Heart right ventricle (tissue), 16 donors: ENCODE measurements at regions not wholly inside any gene's neighbourhood (a gene's known extent, or its start where the extent isn't known, plus 50 kb on each side); places are given as distances from the start of the nearest gene placed in this dataset.

Source experiments
- ATAC-seq, 8 donors: fragments of 200-7000 bp; cut with Tn5 transposase; one replicate each; pipeline ENCODE4 v1.9.1; 2020; ENCODE audit warnings: mild to moderate bottlenecking in 8 of 8, moderate library complexity in 8 of 8, moderate number of reproducible peaks in 1 of 8
- DNase-seq, 2 donors: peaks; one replicate each; pipeline ENCODE4 v3.0.0-alpha.2; 2020
- H3K27ac ChIP-seq, 10 donors: fragments of 200-600 bp; sonication (generic) in 2 of 10; one replicate each; pipeline versions ENCODE4 v1.5.0 to v1.8.0; 2020 to 2022; ENCODE audit warnings: mild to moderate bottlenecking in 3 of 10
- H3K27me3 ChIP-seq, 7 donors: fragments of 200-600 bp; one replicate each; pipeline ENCODE4 v1.8.0; 2021 to 2022; ENCODE audit warnings: mild to moderate bottlenecking in 2 of 7
- H3K36me3 ChIP-seq, 9 donors: fragments of 200-600 bp; sonication (generic) in 1 of 9; one replicate each; pipeline versions ENCODE4 v1.5.0 to v1.8.0; 2020 to 2022; ENCODE audit warnings: mild to moderate bottlenecking in 2 of 9
- H3K4me1 ChIP-seq, 9 donors: fragments of 200-600 bp; sonication (generic) in 1 of 9; one replicate each; pipeline versions ENCODE4 v1.5.0 to v1.8.0; 2020 to 2022; ENCODE audit warnings: mild to moderate bottlenecking in 4 of 9
- H3K4me3 ChIP-seq, 10 donors: fragments of 200-600 bp; sonication (generic) in 2 of 10; one replicate each; pipeline versions ENCODE4 v1.5.0 to v1.8.0; 2020 to 2022; ENCODE audit warnings: mild to moderate bottlenecking in 7 of 10, moderate library complexity in 2 of 10
- H3K9me3 ChIP-seq, 11 donors: fragments of 200-600 bp in 10 of 11; sonication (generic) in 2 of 11; one replicate each; pipeline versions ENCODE4 v1.5.0 to v1.8.0; 2013 to 2022; ENCODE audit warnings: mild to moderate bottlenecking in 2 of 11, control low read depth in 1 of 11, moderate library complexity in 1 of 11
- WGBS, 2 donors: extraction: QIAGEN DNeasy Blood & Tissue Kit; methylation state at CpG; one replicate each; pipeline ENCODE4 v1.1.7; 2013; ENCODE audit warnings: inconsistent platforms in 1 of 2; 5-methylcytosine and 5-hydroxymethylcytosine counted together
- intact Hi-C, 10 donors: fragments of 100-400 bp; cut with DNase I; formaldehyde crosslinking; loops; one replicate each; pipeline versions ENCODE4 v1.11.1 to v1.14.2; 2022
- TF ChIP-seq, protein P1 (sequence below), 9 donors: fragments of 200-600 bp; sonication (generic) in 2 of 9; IDR thresholded peaks; one replicate each; pipeline versions ENCODE4 v1.5.0 to v1.8.0; 2021 to 2022; ENCODE audit warnings: antibody characterized with exemption in 9 of 9, mild to moderate bottlenecking in 5 of 9, moderate library complexity in 1 of 9
- donor health status: Arrhythmogenic right ventricular cardiomyopathy.
- donor health status: ischemic (EF 13 %, LVEDD 7.1; RV severe dilation, severe dysfunction).
- donor health status: healthy with polysubstance abuse.
- donor health status: DM: no; HTN: yes; CAD: no.
- donor health status: DM: no; HTN: no; CAD: no.
- donor health status: ischemic (EF 25% LVEDD 6.9; RV normal size, moderate dysfunction).
- donor health status: ischemic (EF 25% LVEDD 5.7; RV mildly dilated, moderate dysfunction).
- donor health status: healthy.
- donor health status: DM: yes; HTN: yes; CAD: no.
- donor health status: Ischemic cardiomyopathy.
- donor health status: ischemic (EF 35%, LVEDD 5.7; RV mildly dilated, moderate dysfunction).
- donor health status: nonischemic (EF 11% LVEDD 7.7; RV severe dilation, severe dysfunction).
- donor health status: DM: yes; HTN: yes; CAD: no.
- donor health status: PGD.
- donor health status: ischemic (EF 29% LVEDD 5.4; RV normal size, mild dysfunction).
- donor health status: nonischemic (EF 23%, LVEDD 6.1; RV moderate dilation, normal function).

DNA sequence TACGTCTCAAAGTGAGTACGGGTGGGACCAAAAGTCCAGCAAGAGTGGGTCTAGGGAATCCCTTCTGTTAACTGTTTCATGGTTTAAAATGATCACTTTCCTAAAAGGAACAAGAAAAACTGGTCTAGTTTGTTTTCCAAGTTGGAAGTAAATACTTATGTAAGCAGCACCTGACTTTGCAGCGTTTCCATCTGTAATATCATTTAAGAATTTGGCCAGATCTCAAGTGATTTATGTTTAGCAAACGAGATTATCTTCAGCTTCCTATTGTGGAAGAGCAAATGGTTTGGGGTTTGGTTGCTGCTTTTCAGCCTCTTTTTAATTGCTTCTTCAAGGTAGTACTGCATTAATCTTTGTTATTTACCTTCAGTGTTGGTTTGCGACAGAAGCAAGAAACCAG lies 50.4 kb downstream of the FHIP1A start:
- ATAC-seq (no peak), DNase-seq (no peak)
- no peaks in the 10 kb centered on the region for H3K36me3 ChIP-seq
- H3K27me3 ChIP-seq = no peaks in the 10 kb centered on the region
- H3K9me3 ChIP-seq = no peaks in the 10 kb centered on the region
- intact Hi-C loops = no loop called here
- peaks cover 0 to 18% (median 7%) of the 10 kb centered on the region in 9 donors for H3K4me1 ChIP-seq
- no peak overlapping the region for H3K4me3 ChIP-seq
- TF ChIP-seq, protein P1, sequence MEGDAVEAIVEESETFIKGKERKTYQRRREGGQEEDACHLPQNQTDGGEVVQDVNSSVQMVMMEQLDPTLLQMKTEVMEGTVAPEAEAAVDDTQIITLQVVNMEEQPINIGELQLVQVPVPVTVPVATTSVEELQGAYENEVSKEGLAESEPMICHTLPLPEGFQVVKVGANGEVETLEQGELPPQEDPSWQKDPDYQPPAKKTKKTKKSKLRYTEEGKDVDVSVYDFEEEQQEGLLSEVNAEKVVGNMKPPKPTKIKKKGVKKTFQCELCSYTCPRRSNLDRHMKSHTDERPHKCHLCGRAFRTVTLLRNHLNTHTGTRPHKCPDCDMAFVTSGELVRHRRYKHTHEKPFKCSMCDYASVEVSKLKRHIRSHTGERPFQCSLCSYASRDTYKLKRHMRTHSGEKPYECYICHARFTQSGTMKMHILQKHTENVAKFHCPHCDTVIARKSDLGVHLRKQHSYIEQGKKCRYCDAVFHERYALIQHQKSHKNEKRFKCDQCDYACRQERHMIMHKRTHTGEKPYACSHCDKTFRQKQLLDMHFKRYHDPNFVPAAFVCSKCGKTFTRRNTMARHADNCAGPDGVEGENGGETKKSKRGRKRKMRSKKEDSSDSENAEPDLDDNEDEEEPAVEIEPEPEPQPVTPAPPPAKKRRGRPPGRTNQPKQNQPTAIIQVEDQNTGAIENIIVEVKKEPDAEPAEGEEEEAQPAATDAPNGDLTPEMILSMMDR (IDR thresholded peaks at IDR 0.05) = no peak
- 29 to 37% methylated on average over 5 of the region's 5 CpGs for WGBS, 2 donors
- no peak overlapping the region for H3K27ac ChIP-seq

DNA sequence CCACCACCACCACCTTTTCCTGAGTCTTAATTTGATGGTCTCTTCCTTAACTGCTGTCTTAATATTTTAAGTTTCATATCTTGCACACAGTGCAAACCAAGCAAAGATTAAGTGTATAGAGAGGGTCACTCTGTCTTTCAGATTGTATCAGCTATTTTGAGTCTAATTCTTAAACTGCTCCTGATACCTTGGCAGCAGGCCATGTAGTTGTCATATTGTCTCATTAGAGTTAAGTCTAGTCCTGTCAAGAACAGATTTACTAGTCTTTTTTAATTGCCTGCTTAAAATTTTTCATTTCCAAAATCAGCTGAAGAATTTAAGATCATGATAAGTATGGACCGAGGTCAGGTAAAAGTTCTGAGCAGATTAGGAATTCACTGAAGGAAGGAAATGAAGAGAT lies 51.5 kb downstream of the FHIP1A start:
- DNase-seq = no peak
- H3K4me3 ChIP-seq = no peak overlapping the region
- H3K27me3 ChIP-seq = no peaks in the 10 kb centered on the region
- H3K36me3 ChIP-seq = no peaks in the 10 kb centered on the region
- no peak for ATAC-seq
- peaks cover 0 to 18% (median 7%) of the 10 kb centered on the region in 9 donors for H3K4me1 ChIP-seq
- no peak overlapping the region for H3K27ac ChIP-seq
- intact Hi-C loops = no loop called here
- 24 to 38% methylated on average over 1 of the region's 1 CpG for WGBS, 2 donors
- H3K9me3 ChIP-seq = no peaks in the 10 kb centered on the region
- TF ChIP-seq, protein P1 (IDR thresholded peaks at IDR 0.05) = no peak

DNA sequence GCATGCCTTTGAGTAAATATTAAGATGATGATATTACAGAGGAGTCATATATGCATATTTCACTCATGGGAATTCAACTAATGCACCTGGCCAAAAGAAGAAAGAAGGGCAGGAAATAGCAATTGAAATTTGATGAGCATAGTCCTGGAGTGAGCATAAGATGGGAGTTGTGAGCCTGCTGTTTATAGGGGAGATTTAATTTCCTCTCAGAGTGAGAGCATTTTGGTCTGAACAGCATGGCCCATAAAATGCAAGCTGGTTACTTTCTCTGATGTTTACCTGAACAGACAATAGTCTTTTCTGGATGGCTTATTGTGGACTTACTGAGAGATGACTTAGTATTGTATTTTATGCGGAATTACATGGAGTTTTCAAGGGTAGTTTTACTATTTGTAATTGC lies 53.6 kb downstream of the FHIP1A start:
- intact Hi-C loops = no loop called here
- ATAC-seq (no peak), DNase-seq (no peak)
- H3K9me3 ChIP-seq = no peaks in the 10 kb centered on the region
- 95 to 96% methylated on average over 1 of the region's 1 CpG for WGBS, 2 donors
- H3K4me3 ChIP-seq = no peak overlapping the region
- H3K27me3 ChIP-seq = no peaks in the 10 kb centered on the region
- peaks cover 0 to 18% (median 7%) of the 10 kb centered on the region in 9 donors for H3K4me1 ChIP-seq
- TF ChIP-seq, protein P1 (IDR thresholded peaks at IDR 0.05) = no peak
- no peaks in the 10 kb centered on the region for H3K36me3 ChIP-seq
- no peak overlapping the region for H3K27ac ChIP-seq

DNA sequence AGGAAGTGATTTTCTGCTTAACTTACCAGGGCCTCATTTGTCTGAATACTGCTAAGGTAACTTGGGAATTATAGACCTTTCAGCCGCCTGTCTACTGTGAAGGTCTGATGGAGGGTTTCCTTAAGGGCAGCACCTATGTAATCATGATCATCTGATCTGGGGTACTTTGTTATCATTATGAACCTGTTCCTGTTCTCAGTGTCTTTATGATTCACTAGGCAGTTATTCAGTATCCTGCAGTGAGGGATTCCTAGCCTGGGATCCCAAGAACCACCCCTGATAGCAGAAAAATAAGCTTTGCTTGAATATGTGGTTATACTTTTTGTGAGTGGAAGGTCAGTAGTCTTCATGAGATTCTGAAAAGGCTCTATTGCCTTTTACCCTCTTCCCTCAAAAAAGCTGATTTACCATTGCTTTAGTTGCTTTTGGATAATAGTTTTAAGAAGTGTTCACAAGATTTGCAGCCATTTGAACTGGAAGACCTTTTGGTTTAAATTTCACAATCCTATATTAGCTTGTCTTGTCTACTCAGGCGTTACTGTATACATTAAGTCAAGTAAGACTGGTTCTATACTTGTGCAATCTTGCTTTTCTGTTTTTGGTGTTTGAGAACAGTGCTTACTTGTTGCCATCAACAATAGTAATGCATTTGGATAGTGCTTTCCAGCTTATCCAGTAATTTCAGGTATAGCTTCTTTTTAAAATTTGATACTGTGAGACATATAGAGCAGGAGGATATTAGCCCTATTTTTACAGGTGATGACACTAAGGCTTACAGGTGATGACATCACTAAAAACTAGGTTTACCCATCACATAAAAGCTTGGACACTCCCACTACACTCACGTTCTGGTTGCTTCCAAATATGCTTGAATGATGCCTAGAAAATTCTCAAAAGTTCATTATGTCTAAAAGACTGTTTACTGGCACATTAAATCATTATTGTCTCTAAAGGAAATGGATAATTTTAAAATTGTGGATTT lies 60.0 kb downstream of the FHIP1A start:
- H3K36me3 ChIP-seq = no peaks in the 10 kb centered on the region
- H3K27ac ChIP-seq = no peak overlapping the region
- no peaks in the 10 kb centered on the region for H3K27me3 ChIP-seq
- H3K4me1 ChIP-seq = no peaks in the 10 kb centered on the region
- intact Hi-C loops = no loop called here
- H3K9me3 ChIP-seq = no peaks in the 10 kb centered on the region
- H3K4me3 ChIP-seq = no peak overlapping the region
- TF ChIP-seq, protein P1 (IDR thresholded peaks at IDR 0.05) = no peak
- ATAC-seq (no peak), DNase-seq (no peak)
- 74 to 76% methylated on average over 3 of the region's 3 CpGs for WGBS, 2 donors
